ENCODE measurements at regions not wholly inside any gene's neighbourhood (a gene's known extent, or its start where the extent isn't known, plus 50 kb on each side); places are given as distances from the start of the nearest gene placed in this dataset.

DNA sequence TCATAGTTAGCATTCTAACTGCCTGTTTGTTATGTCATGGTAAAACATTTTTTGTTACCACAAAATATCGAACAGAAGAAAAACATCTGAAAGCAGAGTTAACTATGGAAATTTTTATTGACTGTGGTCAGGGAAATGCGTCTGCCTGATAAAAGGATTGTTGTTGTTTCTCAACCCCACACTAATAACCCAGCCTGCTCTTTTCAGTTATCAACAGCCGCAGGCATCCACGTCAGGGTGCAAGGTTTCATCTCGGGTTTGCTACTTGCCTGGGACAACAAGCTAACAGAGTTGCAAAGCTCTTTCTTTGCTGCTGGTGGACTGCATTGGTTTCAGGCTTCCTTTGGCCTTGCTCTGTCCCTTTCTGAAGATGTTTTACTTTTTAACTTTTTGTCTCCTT, 969.2 kb downstream of the CDH18 start:
- TF ChIP-seq CTCF (IDR thresholded peaks at IDR 0.05) (no peak), ZFX (IDR thresholded peaks at IDR 0.05; ENCODE audit: borderline replicate concordance) (no peak)

Data from 22Rv1 (cell line).